ENCODE measurements at regions not wholly inside any gene's neighbourhood (a gene's known extent, or its start where the extent isn't known, plus 50 kb on each side); places are given as distances from the start of the nearest gene placed in this dataset.

DNA sequence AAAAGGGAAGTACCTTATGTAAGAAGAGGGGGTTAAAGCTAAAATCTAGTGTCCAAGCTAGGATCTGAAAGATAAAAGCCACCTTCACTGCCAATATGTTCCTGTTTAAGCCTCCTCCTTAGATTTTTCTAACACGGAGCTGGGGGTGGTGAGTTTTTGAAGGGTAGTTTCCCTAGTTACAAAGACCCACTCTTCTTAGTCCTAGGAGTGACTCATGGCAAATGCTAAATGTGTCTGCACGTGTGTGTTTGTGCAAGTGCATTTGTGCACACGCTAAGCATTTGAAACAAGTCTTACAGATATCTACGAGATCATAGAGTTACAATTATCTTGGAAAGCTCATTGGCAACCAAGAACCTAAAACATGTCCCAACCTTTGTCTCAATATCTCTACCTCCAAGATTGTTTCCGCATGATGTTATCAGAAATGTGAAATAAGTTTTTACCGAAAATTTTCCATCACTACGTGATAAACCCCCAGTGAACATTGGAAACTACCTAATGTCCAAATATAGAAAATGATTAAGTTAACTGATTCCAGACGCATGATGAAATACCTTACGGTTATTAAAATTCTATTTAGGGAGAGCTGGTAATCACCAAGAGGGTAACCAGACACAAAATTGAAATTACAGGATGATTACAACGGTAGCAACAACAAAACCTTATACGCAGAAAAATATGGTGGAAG is 78.0 kb upstream of the HRH2 start:
- H3K27ac Mint-ChIP-seq: no peak overlapping the region
- Histone ChIP-seq H3K36me3 (ENCODE audit: insufficient read depth, low read length) (no peaks in the 10 kb centered on the region), H3K9me3 (ENCODE audit: control insufficient read depth in 1 of 2, low read length in 2 of 2) (no peaks in the 10 kb centered on the region), H3K4me3 (ENCODE audit: low read length in 2 of 2) (no peak overlapping the region), H3K4me1 (ENCODE audit: insufficient read depth, low read length) (no peaks in the 10 kb centered on the region), H3K27me3 (ENCODE audit: insufficient read depth, low read length) (no peaks in the 10 kb centered on the region), H3K27ac (ENCODE audit: low read depth, low read length) (no peak overlapping the region)
- ChIA-PET CTCF (ENCODE audit: partially characterized antibody) (interaction anchor here (0.9 to 1.2 kb wide), 2 partner anchors 46 to 150 kb away, joined by 3 read pairs; no protein-coding TSS in a partner anchor), POLR2A (ENCODE audit: partially characterized antibody) (no interaction called here)
- DNase-seq: no peak
- H3K4me3 Mint-ChIP-seq: no peak overlapping the region
- H3K36me3 Mint-ChIP-seq: no peaks in the 10 kb centered on the region
- H3K27me3 Mint-ChIP-seq: peaks cover 0 to 9% of the 10 kb centered on the region in 2 donors
- H3K9me3 Mint-ChIP-seq: peaks cover 0 to 9% (median 3%) of the 10 kb centered on the region in 8 donors
- intact Hi-C loops (cut with micrococcal nuclease): no loop called here
- peaks cover 0 to 4% (median under 1%) of the 10 kb centered on the region in 4 donors for H3K4me1 Mint-ChIP-seq

DNA sequence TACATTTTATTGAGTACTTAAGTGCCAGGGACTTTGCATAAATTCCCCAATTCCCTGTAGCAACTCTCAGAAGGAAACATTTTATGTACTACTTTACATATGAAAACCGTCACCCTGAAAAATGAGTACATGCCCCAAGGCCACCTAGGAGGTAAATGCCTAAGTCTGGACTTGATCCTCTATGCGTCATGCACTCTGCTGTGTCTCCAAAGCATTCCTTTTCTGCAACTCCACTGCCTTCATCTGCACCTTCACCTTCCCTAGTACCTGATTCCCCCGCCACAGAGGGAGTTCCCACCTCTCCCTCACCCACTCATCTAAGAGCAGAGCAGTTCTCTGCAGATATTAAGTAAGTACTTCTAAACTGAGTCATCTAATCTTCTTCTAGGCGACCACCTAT is 75.2 kb upstream of the HRH2 start:
- H3K9me3 ChIP-seq (ENCODE audit: control insufficient read depth in 1 of 2, low read length in 2 of 2): no peaks in the 10 kb centered on the region
- no peaks in the 10 kb centered on the region for H3K4me1 ChIP-seq (ENCODE audit: insufficient read depth, low read length)
- ChIA-PET CTCF (ENCODE audit: partially characterized antibody) (no interaction called here), POLR2A (ENCODE audit: partially characterized antibody) (no interaction called here)
- no peak overlapping the region for H3K27ac ChIP-seq (ENCODE audit: low read depth, low read length)
- Mint-ChIP-seq H3K4me3 (no peak overlapping the region), H3K9me3 (peaks cover 0 to 17% (median 6%) of the 10 kb centered on the region in 8 donors), H3K27me3 (peaks cover 0 to 4% of the 10 kb centered on the region in 2 donors), H3K36me3 (no peaks in the 10 kb centered on the region), H3K4me1 (peaks cover 0 to 1% (median 0%) of the 10 kb centered on the region in 4 donors), H3K27ac (peak overlapping the region in 1 of 7 donors; percentile 19)
- DNase-seq: no peak
- no peak overlapping the region for H3K4me3 ChIP-seq (ENCODE audit: low read length in 2 of 2)
- intact Hi-C loops (cut with micrococcal nuclease): no loop called here
- no peaks in the 10 kb centered on the region for H3K27me3 ChIP-seq (ENCODE audit: insufficient read depth, low read length)
- H3K36me3 ChIP-seq (ENCODE audit: insufficient read depth, low read length): no peaks in the 10 kb centered on the region

DNA sequence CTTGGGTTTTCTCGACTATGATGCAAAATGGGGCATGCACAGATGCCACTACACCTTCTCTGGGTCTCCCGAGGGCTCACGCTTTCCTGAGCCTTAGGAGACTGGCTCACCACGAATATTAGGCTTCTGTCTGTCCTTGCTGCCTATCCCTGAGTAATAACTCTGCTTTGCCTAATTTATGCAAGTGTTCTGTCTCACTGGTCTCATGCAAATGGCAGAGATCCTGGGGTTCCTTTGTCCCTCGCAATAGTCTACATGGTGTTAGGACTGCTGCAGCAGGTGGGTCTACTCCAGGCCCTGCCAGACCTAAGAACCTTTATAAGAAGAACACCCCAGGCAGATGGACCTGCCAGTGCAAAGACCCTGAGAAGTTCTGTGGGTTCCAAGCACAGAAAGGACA is 72.3 kb upstream of the HRH2 start:
- Mint-ChIP-seq H3K9me3 (peaks cover 0 to 17% (median 6%) of the 10 kb centered on the region in 8 donors), H3K27me3 (peaks cover 1 to 2% of the 10 kb centered on the region in 2 donors), H3K4me1 (peaks cover 0 to 4% (median 1%) of the 10 kb centered on the region in 4 donors), H3K27ac (no peak overlapping the region), H3K36me3 (no peaks in the 10 kb centered on the region), H3K4me3 (no peak overlapping the region)
- CTCF ChIA-PET (ENCODE audit: partially characterized antibody): no interaction called here
- no peaks in the 10 kb centered on the region for H3K4me1 ChIP-seq (ENCODE audit: insufficient read depth, low read length)
- no peaks in the 10 kb centered on the region for H3K9me3 ChIP-seq (ENCODE audit: control insufficient read depth in 1 of 2, low read length in 2 of 2)
- H3K27ac ChIP-seq (ENCODE audit: low read depth, low read length): no peak overlapping the region
- no peak for DNase-seq
- H3K27me3 ChIP-seq (ENCODE audit: insufficient read depth, low read length): no peaks in the 10 kb centered on the region
- intact Hi-C loops (cut with micrococcal nuclease): no loop called here
- H3K4me3 ChIP-seq (ENCODE audit: low read length in 2 of 2): no peak overlapping the region
- H3K36me3 ChIP-seq (ENCODE audit: insufficient read depth, low read length): no peaks in the 10 kb centered on the region
- POLR2A ChIA-PET (ENCODE audit: partially characterized antibody): no interaction called here

DNA sequence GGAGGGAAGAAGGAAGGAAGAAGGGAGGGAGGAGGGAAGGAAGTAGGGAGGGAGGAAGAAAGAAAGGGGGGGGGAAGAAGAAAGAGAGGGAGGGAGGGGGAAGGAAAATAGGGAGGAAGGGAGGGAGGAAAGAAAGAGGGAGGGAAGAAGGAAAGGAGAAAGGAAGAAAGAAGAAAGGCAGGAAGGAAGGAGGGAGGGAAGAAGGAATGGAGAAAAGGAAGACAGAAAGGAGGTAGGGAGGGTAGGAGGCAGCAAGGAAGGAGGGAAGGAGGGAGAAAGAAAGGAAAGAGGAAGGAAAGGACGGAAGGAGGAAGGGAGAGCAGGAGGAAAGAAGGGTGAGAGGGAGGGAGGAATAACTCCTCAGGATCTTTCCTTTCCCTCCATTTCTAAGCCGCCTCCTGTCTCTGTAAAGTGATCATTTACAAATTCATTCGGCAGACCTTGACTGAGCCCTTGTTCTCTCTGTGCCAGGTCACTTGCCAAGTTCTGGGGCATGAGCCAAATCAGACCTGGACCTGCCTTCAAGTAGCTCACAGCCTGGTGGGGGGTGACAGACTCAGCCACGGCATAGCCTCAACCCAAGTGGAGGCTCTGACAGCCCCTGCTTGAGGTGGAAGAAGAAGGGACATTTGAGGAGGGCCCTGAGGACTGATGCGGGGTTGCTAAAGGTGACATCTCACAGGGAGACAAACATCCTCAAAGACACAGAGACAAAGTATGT is 69.0 kb upstream of the HRH2 start:
- Histone ChIP-seq H3K4me1 (ENCODE audit: insufficient read depth, low read length) (no peaks in the 10 kb centered on the region), H3K27me3 (ENCODE audit: insufficient read depth, low read length) (no peaks in the 10 kb centered on the region), H3K36me3 (ENCODE audit: insufficient read depth, low read length) (no peaks in the 10 kb centered on the region), H3K27ac (ENCODE audit: low read depth, low read length) (no peak overlapping the region), H3K9me3 (ENCODE audit: control insufficient read depth in 1 of 2, low read length in 2 of 2) (no peaks in the 10 kb centered on the region), H3K4me3 (ENCODE audit: low read length in 2 of 2) (no peak overlapping the region)
- Mint-ChIP-seq H3K4me3 (no peak overlapping the region), H3K4me1 (peaks cover 0 to 5% (median 1%) of the 10 kb centered on the region in 4 donors), H3K27ac (no peak overlapping the region), H3K9me3 (peaks cover 0 to 10% (median 2%) of the 10 kb centered on the region in 8 donors), H3K36me3 (no peaks in the 10 kb centered on the region), H3K27me3 (peaks cover 0 to 2% of the 10 kb centered on the region in 2 donors)
- ChIA-PET CTCF (ENCODE audit: partially characterized antibody) (no interaction called here), POLR2A (ENCODE audit: partially characterized antibody) (no interaction called here)
- no peak for DNase-seq
- intact Hi-C loops (cut with micrococcal nuclease): no loop called here

DNA sequence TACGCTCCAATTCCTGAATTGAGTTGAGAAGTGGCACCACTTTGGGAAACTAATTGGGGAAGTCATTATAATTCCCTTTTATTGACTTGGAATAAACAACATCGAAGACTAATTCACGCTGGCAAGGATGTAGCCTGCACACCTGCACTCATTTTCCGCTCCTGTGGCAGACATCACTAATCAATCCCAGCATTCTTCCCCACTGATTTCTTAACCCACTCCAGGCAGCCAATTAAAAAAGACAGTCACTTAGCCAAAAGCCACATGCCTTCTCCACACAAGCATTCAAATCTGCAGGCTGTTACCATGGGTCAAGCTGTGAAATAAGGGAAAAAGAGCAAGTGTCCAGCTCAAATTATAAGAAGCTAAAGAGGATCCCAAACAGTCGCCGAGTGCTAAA is 68.2 kb upstream of the HRH2 start:
- Histone ChIP-seq H3K27me3 (ENCODE audit: insufficient read depth, low read length) (no peaks in the 10 kb centered on the region), H3K27ac (ENCODE audit: low read depth, low read length) (no peak overlapping the region), H3K9me3 (ENCODE audit: control insufficient read depth in 1 of 2, low read length in 2 of 2) (no peaks in the 10 kb centered on the region), H3K4me3 (ENCODE audit: low read length in 2 of 2) (no peak overlapping the region), H3K36me3 (ENCODE audit: insufficient read depth, low read length) (no peaks in the 10 kb centered on the region), H3K4me1 (ENCODE audit: insufficient read depth, low read length) (no peaks in the 10 kb centered on the region)
- Mint-ChIP-seq H3K4me3 (no peak overlapping the region), H3K27ac (no peak overlapping the region), H3K4me1 (peaks cover 0 to 5% (median 1%) of the 10 kb centered on the region in 4 donors), H3K36me3 (no peaks in the 10 kb centered on the region), H3K27me3 (peaks cover 0 to 6% of the 10 kb centered on the region in 2 donors), H3K9me3 (peaks cover 0 to 10% (median 3%) of the 10 kb centered on the region in 8 donors)
- ChIA-PET CTCF (ENCODE audit: partially characterized antibody) (no interaction called here), POLR2A (ENCODE audit: partially characterized antibody) (no interaction called here)
- intact Hi-C loops (cut with micrococcal nuclease): no loop called here
- no peak for DNase-seq

DNA sequence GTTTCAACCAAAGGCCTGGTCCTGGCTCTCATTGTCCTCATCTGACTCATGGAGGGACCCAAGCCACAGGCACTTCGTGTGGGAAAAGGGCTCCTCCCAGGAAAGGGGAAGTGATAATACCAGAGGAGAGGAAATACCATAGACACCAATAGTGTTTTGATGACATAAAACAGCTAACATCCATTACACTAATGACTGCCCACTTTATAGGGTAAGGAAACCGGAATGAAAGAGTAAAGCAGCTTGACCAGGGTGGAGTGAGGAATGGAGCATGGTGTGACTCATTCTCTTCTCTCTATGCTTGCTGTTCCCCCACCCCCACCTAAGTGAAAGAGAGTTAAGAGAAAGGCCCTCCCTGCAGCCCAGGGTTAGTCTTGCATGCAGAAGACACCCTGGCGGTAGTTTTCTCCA is 67.4 kb upstream of the HRH2 start:
- Histone ChIP-seq H3K9me3 (ENCODE audit: control insufficient read depth in 1 of 2, low read length in 2 of 2) (no peaks in the 10 kb centered on the region), H3K4me1 (ENCODE audit: insufficient read depth, low read length) (no peaks in the 10 kb centered on the region), H3K27me3 (ENCODE audit: insufficient read depth, low read length) (no peaks in the 10 kb centered on the region), H3K27ac (ENCODE audit: low read depth, low read length) (no peak overlapping the region), H3K4me3 (ENCODE audit: low read length in 2 of 2) (no peak overlapping the region), H3K36me3 (ENCODE audit: insufficient read depth, low read length) (no peaks in the 10 kb centered on the region)
- Mint-ChIP-seq H3K4me1 (peaks cover 0 to 5% (median 1%) of the 10 kb centered on the region in 4 donors), H3K36me3 (no peaks in the 10 kb centered on the region), H3K27ac (no peak overlapping the region), H3K4me3 (no peak overlapping the region), H3K27me3 (peaks cover 1 to 8% of the 10 kb centered on the region in 2 donors), H3K9me3 (peaks cover 0 to 10% (median 3%) of the 10 kb centered on the region in 8 donors)
- DNase-seq: no peak
- ChIA-PET CTCF (ENCODE audit: partially characterized antibody) (no interaction called here), POLR2A (ENCODE audit: partially characterized antibody) (no interaction called here)
- intact Hi-C loops (cut with micrococcal nuclease): no loop called here

DNA sequence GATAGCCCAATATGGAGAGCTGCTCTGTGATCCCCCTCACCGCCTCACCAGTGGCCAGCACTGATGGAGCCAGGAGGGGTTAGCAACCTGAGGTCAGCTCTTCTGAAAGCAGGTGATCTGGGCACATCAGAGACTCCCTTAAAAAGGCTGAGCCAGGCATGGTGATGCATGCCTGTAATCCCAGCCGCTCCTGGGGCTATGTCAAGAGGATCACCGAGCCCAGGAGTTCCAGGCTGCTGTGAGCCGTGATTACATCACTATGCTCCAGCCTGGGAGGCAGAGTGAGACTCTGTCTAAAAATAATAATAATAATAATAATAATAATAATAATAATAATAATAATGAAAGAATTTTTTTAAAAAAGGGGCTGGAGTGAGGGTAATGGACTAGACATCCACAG is 66.6 kb upstream of the HRH2 start:
- CTCF ChIA-PET (ENCODE audit: partially characterized antibody): no interaction called here
- H3K9me3 ChIP-seq (ENCODE audit: control insufficient read depth in 1 of 2, low read length in 2 of 2): no peaks in the 10 kb centered on the region
- POLR2A ChIA-PET (ENCODE audit: partially characterized antibody): no interaction called here
- H3K27ac ChIP-seq (ENCODE audit: low read depth, low read length): no peak overlapping the region
- peaks cover 3 to 14% of the 10 kb centered on the region in 2 donors for H3K27me3 Mint-ChIP-seq
- H3K36me3 Mint-ChIP-seq: no peaks in the 10 kb centered on the region
- intact Hi-C loops (cut with micrococcal nuclease): no loop called here
- no peaks in the 10 kb centered on the region for H3K4me1 ChIP-seq (ENCODE audit: insufficient read depth, low read length)
- no peak overlapping the region for H3K4me3 ChIP-seq (ENCODE audit: low read length in 2 of 2)
- H3K9me3 Mint-ChIP-seq: peaks cover 0 to 5% (median 2%) of the 10 kb centered on the region in 8 donors
- DNase-seq: no peak
- no peak overlapping the region for H3K27ac Mint-ChIP-seq
- peaks cover 0 to 5% (median 3%) of the 10 kb centered on the region in 4 donors for H3K4me1 Mint-ChIP-seq
- H3K36me3 ChIP-seq (ENCODE audit: insufficient read depth, low read length): no peaks in the 10 kb centered on the region
- no peak overlapping the region for H3K4me3 Mint-ChIP-seq
- H3K27me3 ChIP-seq (ENCODE audit: insufficient read depth, low read length): no peaks in the 10 kb centered on the region

Data from CD4-positive, alpha-beta memory T cell (primary cell).